GM21360 (cell line): ENCODE measurements at regions not wholly inside any gene's neighbourhood (a gene's known extent, or its start where the extent isn't known, plus 50 kb on each side); places are given as distances from the start of the nearest gene placed in this dataset.

Experiments used
- ATAC-seq: cut with Tn5 transposase; IDR thresholded peaks from one replicate; pipeline ENCODE4 v1.9.1; 2021; ENCODE audit warnings: mild to moderate bottlenecking, moderate library complexity; ENCODE audit not compliant: unreplicated experiment

GRCh38 chr10:111200505-111201186 is 123.8 kb downstream of the ADRA2A start:
- no peak for ATAC-seq

GRCh38 chr10:111203615-111204014 is 126.8 kb downstream of the ADRA2A start:
- no peak for ATAC-seq

- ATAC-seq, result no peak
Measured at GRCh38 chr10:111204838-111205237, 128.0 kb downstream of the ADRA2A start.

- ATAC-seq, result no peak
Measured at GRCh38 chr10:111206521-111206920, 129.7 kb downstream of the ADRA2A start.

GRCh38 chr10:111207500-111207899 is 130.7 kb downstream of the ADRA2A start:
- no peak for ATAC-seq

- no peak for ATAC-seq
Measured at GRCh38 chr10:111208951-111209350, 132.1 kb downstream of the ADRA2A start.

- ATAC-seq, result no peak
Measured at GRCh38 chr10:111209692-111210091, 132.9 kb downstream of the ADRA2A start.

- ATAC-seq, result no peak
Measured at GRCh38 chr10:111211241-111211640, 134.4 kb downstream of the ADRA2A start.

- no peak for ATAC-seq
Measured at GRCh38 chr10:111211706-111212105, 134.9 kb downstream of the ADRA2A start.

GRCh38 chr10:111221682-111222480 is 145.1 kb downstream of the ADRA2A start:
- ATAC-seq, result no peak

GRCh38 chr10:111222961-111223360 is 146.1 kb downstream of the ADRA2A start:
- ATAC-seq, result no peak

GRCh38 chr10:111231779-111232178 is 154.9 kb downstream of the ADRA2A start:
- ATAC-seq, result no peak

GRCh38 chr10:111233439-111233838 is 156.6 kb downstream of the ADRA2A start:
- no peak for ATAC-seq

GRCh38 chr10:111234234-111234913 is 157.5 kb downstream of the ADRA2A start:
- ATAC-seq, result no peak

GRCh38 chr10:111234914-111235302 is 158.1 kb downstream of the ADRA2A start:
- ATAC-seq, result no peak

GRCh38 chr10:111240348-111240747 is 163.5 kb downstream of the ADRA2A start:
- no peak for ATAC-seq

GRCh38 chr10:111243126-111243525 is 166.3 kb downstream of the ADRA2A start:
- no peak for ATAC-seq

- ATAC-seq, result no peak
Measured at GRCh38 chr10:111246136-111246535, 169.3 kb downstream of the ADRA2A start.

GRCh38 chr10:111246814-111247452 is 170.1 kb downstream of the ADRA2A start:
- ATAC-seq, result no peak

GRCh38 chr10:111247781-111248389 is 171.1 kb downstream of the ADRA2A start:
- no peak for ATAC-seq

GRCh38 chr10:111249925-111250324 is 173.1 kb downstream of the ADRA2A start:
- no peak for ATAC-seq
